BE2C (cell line): ENCODE measurements at regions not wholly inside any gene's neighbourhood (a gene's known extent, or its start where the extent isn't known, plus 50 kb on each side); places are given as distances from the start of the nearest gene placed in this dataset.

Experiments
- DNase-seq: peaks from one replicate; pipeline ENCODE4 v3.0.0-alpha.2; 2020
- H3K27me3 ChIP-seq: fragments of 250-450 bp; sonication (Bioruptor Pico); 2 replicates; pipeline ENCODE4 v1.5.1; 2020; ENCODE audit warnings: mild to moderate bottlenecking
- H3K36me3 ChIP-seq: fragments of 250-450 bp; sonication (Bioruptor Pico); 2 replicates; pipeline ENCODE4 v1.5.1; 2020; ENCODE audit warnings: mild to moderate bottlenecking
- H3K4me1 ChIP-seq: fragments of 250-450 bp; sonication (Bioruptor Pico); 2 replicates; pipeline ENCODE4 v1.5.1; 2020
- H3K4me3 ChIP-seq: 2 replicates; pipeline ENCODE4 v1.5.1; 2011; ENCODE audit warnings: low read depth, low read length
- H3K9me3 ChIP-seq: fragments of 250-450 bp; sonication (Bioruptor Pico); 2 replicates; pipeline ENCODE4 v1.5.1; 2020
- CTCF ChIP-seq: IDR thresholded peaks from 2 replicates; pipeline ENCODE4 v1.5.1; 2012; ENCODE audit warnings: mild to moderate bottlenecking, low read depth, low read length

- H3K36me3 ChIP-seq = no peaks in the 10 kb centered on the region
- no peaks in the 10 kb centered on the region for H3K9me3 ChIP-seq
- TF ChIP-seq CTCF = no peak
- DNase-seq = no peak
- H3K4me3 ChIP-seq = no peak overlapping the region
- peaks cover 5% of the 10 kb centered on the region; the same call in 1 of the 2 replicates for H3K4me1 ChIP-seq
- no peaks in the 10 kb centered on the region for H3K27me3 ChIP-seq
These were observed 975.3 kb upstream of the GBE1 start for GRCh38 chr3:82736696-82737277.

- no peak overlapping the region for H3K4me3 ChIP-seq
- H3K9me3 ChIP-seq = no peaks in the 10 kb centered on the region
- no peaks in the 10 kb centered on the region for H3K4me1 ChIP-seq
- DNase-seq = no peak
- no peaks in the 10 kb centered on the region for H3K36me3 ChIP-seq
- no peak for TF ChIP-seq CTCF
- no peaks in the 10 kb centered on the region for H3K27me3 ChIP-seq
These were observed 953.8 kb upstream of the GBE1 start for GRCh38 chr3:82715091-82715856.

GRCh38 chr3:82707035-82707434 is 945.6 kb upstream of the GBE1 start:
- no peak for DNase-seq
- no peaks in the 10 kb centered on the region for H3K36me3 ChIP-seq
- no peaks in the 10 kb centered on the region for H3K4me1 ChIP-seq
- H3K4me3 ChIP-seq = no peak overlapping the region
- TF ChIP-seq CTCF = peak; percentile 8; the same call in 1 of the 2 replicates
- no peaks in the 10 kb centered on the region for H3K27me3 ChIP-seq
- no peaks in the 10 kb centered on the region; the same call in 1 of the 2 replicates for H3K9me3 ChIP-seq

GRCh38 chr3:82685761-82686160 is 924.3 kb upstream of the GBE1 start:
- H3K9me3 ChIP-seq = no peaks in the 10 kb centered on the region
- DNase-seq = no peak
- no peak overlapping the region for H3K4me3 ChIP-seq
- no peak for TF ChIP-seq CTCF
- no peaks in the 10 kb centered on the region for H3K36me3 ChIP-seq
- H3K27me3 ChIP-seq = no peaks in the 10 kb centered on the region
- H3K4me1 ChIP-seq = no peaks in the 10 kb centered on the region

GRCh38 chr3:82676356-82677026 is 915.0 kb upstream of the GBE1 start:
- no peaks in the 10 kb centered on the region for H3K27me3 ChIP-seq

More at GRCh38 chr3:82676356-82677026, 915.0 kb upstream of the GBE1 start:
- TF ChIP-seq CTCF = no peak
- Histone ChIP-seq H3K36me3 (no peaks in the 10 kb centered on the region), H3K9me3 (no peaks in the 10 kb centered on the region), H3K4me3 (no peak overlapping the region), H3K4me1 (no peaks in the 10 kb centered on the region)
- DNase-seq = no peak
